ENCODE measurements at regions not wholly inside any gene's neighbourhood (a gene's known extent, or its start where the extent isn't known, plus 50 kb on each side); places are given as distances from the start of the nearest gene placed in this dataset.

DNA sequence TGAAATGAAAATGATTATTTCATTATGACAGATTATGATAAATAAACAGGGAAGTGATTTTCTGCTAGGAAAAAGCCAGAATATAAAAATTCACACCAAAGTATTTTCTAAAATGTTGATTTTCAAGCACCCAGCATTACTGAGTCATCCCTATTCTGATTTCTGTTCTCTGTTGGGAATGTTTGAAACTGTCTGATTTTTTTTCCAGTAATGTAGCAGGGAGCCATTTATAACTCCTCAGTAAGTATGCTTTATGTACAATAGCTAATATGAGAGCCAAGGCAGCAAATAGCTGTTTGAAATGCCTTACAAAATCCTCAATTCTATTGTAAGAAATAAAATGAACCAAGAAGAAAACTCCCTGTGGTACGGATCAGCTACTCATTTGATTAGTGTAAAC, 471.7 kb upstream of the TYRP1 start:
- TF ChIP-seq EZH2 (IDR thresholded peaks at IDR 0.05; ENCODE audit: insufficient read depth, poor library complexity, severe bottlenecking) (no peak), EZH2phosphoT487 (IDR thresholded peaks at IDR 0.05; ENCODE audit: insufficient read depth, low read depth) (no peak)

All from GM23248 (cell line).